Gastroesophageal sphincter (tissue), 3 donors: ENCODE measurements at regions not wholly inside any gene's neighbourhood (a gene's known extent, or its start where the extent isn't known, plus 50 kb on each side); places are given as distances from the start of the nearest gene placed in this dataset.

Experiments used
- POLR2A ChIP-seq, 2 donors: fragments of 450-650 bp; IDR thresholded peaks; one replicate each; pipeline ENCODE4 v1.6.1; 2017; ENCODE audit warnings: antibody characterized with exemption in 2 of 2, mild to moderate bottlenecking in 2 of 2, moderate library complexity in 1 of 2
- POLR2AphosphoS5 ChIP-seq: sonication (generic); formaldehyde crosslinking; IDR thresholded peaks from one replicate; pipeline ENCODE4 v1.6.1; 2017; ENCODE audit warnings: antibody characterized with exemption
- TF ChIP-seq, protein P1 (sequence below), 4 experiments: fragments of 200-600 bp in 2 of 4; fragments of 450-650 bp in 2 of 4; sonication (generic) in 1 of 4; IDR thresholded peaks; one replicate each; pipeline ENCODE4 v1.5.1; 2017 to 2019; ENCODE audit warnings: antibody characterized with exemption in 4 of 4, mild to moderate bottlenecking in 2 of 4, moderate library complexity in 2 of 4

DNA sequence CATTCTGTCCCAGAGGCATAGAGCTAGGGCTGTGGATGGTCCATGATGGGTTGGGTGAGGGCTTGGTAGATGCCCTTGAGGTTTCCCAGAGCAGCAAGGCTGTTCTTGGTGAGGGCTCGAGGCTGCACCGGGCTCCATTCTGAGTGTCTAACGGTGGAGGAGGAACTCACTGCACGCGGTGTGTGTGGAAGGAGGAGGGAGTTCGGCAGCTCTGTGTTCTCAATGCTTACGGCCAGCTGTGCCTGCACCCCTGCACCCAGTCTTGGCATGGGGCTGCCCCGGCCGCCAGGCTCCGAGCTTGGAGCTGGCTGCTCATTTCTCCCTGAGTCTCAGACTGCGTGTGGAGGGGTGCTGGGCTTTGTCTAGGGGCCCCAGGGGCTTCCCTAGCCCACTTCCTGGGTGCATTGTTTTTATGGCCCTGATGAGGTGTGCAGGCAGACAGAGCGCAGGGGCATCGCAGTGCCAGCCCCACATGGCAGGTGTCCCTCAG, 1247.1 kb downstream of the BRD1 start:
- TF ChIP-seq, protein P1, sequence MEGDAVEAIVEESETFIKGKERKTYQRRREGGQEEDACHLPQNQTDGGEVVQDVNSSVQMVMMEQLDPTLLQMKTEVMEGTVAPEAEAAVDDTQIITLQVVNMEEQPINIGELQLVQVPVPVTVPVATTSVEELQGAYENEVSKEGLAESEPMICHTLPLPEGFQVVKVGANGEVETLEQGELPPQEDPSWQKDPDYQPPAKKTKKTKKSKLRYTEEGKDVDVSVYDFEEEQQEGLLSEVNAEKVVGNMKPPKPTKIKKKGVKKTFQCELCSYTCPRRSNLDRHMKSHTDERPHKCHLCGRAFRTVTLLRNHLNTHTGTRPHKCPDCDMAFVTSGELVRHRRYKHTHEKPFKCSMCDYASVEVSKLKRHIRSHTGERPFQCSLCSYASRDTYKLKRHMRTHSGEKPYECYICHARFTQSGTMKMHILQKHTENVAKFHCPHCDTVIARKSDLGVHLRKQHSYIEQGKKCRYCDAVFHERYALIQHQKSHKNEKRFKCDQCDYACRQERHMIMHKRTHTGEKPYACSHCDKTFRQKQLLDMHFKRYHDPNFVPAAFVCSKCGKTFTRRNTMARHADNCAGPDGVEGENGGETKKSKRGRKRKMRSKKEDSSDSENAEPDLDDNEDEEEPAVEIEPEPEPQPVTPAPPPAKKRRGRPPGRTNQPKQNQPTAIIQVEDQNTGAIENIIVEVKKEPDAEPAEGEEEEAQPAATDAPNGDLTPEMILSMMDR (IDR thresholded peaks at IDR 0.05), result no peak
- TF ChIP-seq POLR2A (IDR thresholded peaks at IDR 0.05), result no peak
- TF ChIP-seq POLR2AphosphoS5, result no peak
